A673 (cell line): ENCODE measurements at regions not wholly inside any gene's neighbourhood (a gene's known extent, or its start where the extent isn't known, plus 50 kb on each side); places are given as distances from the start of the nearest gene placed in this dataset.

Source experiments
- BruUV-seq: library from RNA; stranded (reverse); fragments of 400-500 nt; replicated peaks from 2 replicates; lab custom pipeline; 2021; lab: Mats Ljungman, UMichigan
- CTCF ChIA-PET: fragments of 300-600 bp; sonication (Branson Sonifier 250); formaldehyde crosslinking; loops from one replicate; lab custom pipeline; 2022; ENCODE audit warnings: antibody characterized with exemption; lab: Charles Lee
- POLR2A ChIA-PET: fragments of 300-600 bp; sonication (Branson Sonifier 250); formaldehyde crosslinking; loops from one replicate; lab custom pipeline; 2022; ENCODE audit warnings: antibody characterized with exemption; ENCODE audit not compliant: low non-redundant PET; lab: Charles Lee
- DNase-seq: peaks from one replicate; pipeline ENCODE4 v3.0.0-alpha.2; 2015; ENCODE audit warnings: low spot score
- H3K27ac ChIP-seq: fragments of 200-600 bp; sonication (generic); 2 replicates; pipeline ENCODE4 v1.5.1; 2016; ENCODE audit warnings: mixed run types, low read depth, mild to moderate bottlenecking, mixed read lengths, antibody characterized with exemption, low read length; ENCODE audit not compliant: poor library complexity, severe bottlenecking
- H3K27me3 ChIP-seq: fragments of 200-600 bp; sonication (generic); replicated peaks from 2 replicates; pipeline ENCODE4 v1.6.1; 2017; ENCODE audit warnings: mixed run types, low read depth, mild to moderate bottlenecking, mixed read lengths, antibody characterized with exemption, low read length; ENCODE audit not compliant: insufficient read depth, poor library complexity
- H3K36me3 ChIP-seq: fragments of 200-600 bp; sonication (generic); 2 replicates; pipeline ENCODE4 v1.6.1; 2016; ENCODE audit warnings: mixed run types, mild to moderate bottlenecking, mixed read lengths, antibody characterized with exemption, low read length; ENCODE audit not compliant: insufficient read depth, poor library complexity, severe bottlenecking
- H3K4me1 ChIP-seq: fragments of 200-600 bp; sonication (generic); 2 replicates; pipeline ENCODE4 v1.6.1; 2017; ENCODE audit warnings: mixed run types, mild to moderate bottlenecking, mixed read lengths, antibody characterized with exemption, low read length; ENCODE audit not compliant: insufficient read depth, poor library complexity, severe bottlenecking
- H3K4me3 ChIP-seq: fragments of 200-600 bp; sonication (generic); 2 replicates; pipeline ENCODE4 v1.5.1; 2016; ENCODE audit warnings: low read depth, mixed run types, mild to moderate bottlenecking, mixed read lengths, low read length; ENCODE audit not compliant: poor library complexity, severe bottlenecking
- H3K9me3 ChIP-seq: fragments of 200-600 bp; sonication (generic); 2 replicates; pipeline ENCODE4 v1.6.1; 2016; ENCODE audit warnings: mixed run types, low read depth, mild to moderate bottlenecking, mixed read lengths, antibody characterized with exemption, low read length; ENCODE audit not compliant: poor library complexity, severe bottlenecking
- EZH2 ChIP-seq: fragments of 200-600 bp; sonication (generic); IDR thresholded peaks from 2 replicates; pipeline ENCODE4 v1.6.1; 2017; ENCODE audit warnings: borderline replicate concordance, low read depth, mild to moderate bottlenecking, mixed read lengths, antibody characterized with exemption, low read length; ENCODE audit not compliant: poor library complexity, severe bottlenecking
- intact Hi-C: fragments of 100-400 bp; cut with micrococcal nuclease; formaldehyde crosslinking; loops from one replicate; pipeline ENCODE4 v1.10.0; 2022; ENCODE audit not compliant: unreplicated experiment
- TF ChIP-seq, protein P1 (sequence below): fragments of 300-800, 200-600 bp; sonication (generic); conservative IDR thresholded peaks from 2 replicates; pipeline ENCODE4 v1.5.1; 2017; ENCODE audit warnings: low read depth, mild to moderate bottlenecking, antibody characterized with exemption, low read length, moderate library complexity, mixed read lengths

GRCh38 chr11:130547761-130548490 lies 99.5 kb downstream of the ADAMTS15 start:
- intact Hi-C loops = no loop called here
- Histone ChIP-seq H3K4me1 (peaks cover 4% of the 10 kb centered on the region), H3K36me3 (no peaks in the 10 kb centered on the region), H3K9me3 (no peaks in the 10 kb centered on the region), H3K27me3 (no peaks in the 10 kb centered on the region), H3K4me3 (no peak overlapping the region), H3K27ac (no peak overlapping the region)
- POLR2A ChIA-PET = no interaction called here
- TF ChIP-seq, protein P1, sequence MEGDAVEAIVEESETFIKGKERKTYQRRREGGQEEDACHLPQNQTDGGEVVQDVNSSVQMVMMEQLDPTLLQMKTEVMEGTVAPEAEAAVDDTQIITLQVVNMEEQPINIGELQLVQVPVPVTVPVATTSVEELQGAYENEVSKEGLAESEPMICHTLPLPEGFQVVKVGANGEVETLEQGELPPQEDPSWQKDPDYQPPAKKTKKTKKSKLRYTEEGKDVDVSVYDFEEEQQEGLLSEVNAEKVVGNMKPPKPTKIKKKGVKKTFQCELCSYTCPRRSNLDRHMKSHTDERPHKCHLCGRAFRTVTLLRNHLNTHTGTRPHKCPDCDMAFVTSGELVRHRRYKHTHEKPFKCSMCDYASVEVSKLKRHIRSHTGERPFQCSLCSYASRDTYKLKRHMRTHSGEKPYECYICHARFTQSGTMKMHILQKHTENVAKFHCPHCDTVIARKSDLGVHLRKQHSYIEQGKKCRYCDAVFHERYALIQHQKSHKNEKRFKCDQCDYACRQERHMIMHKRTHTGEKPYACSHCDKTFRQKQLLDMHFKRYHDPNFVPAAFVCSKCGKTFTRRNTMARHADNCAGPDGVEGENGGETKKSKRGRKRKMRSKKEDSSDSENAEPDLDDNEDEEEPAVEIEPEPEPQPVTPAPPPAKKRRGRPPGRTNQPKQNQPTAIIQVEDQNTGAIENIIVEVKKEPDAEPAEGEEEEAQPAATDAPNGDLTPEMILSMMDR = no peak
- TF ChIP-seq EZH2 = no peak
- no TSS peak for BruUV-seq
- CTCF ChIA-PET = no interaction called here
- no peak for DNase-seq

DNA sequence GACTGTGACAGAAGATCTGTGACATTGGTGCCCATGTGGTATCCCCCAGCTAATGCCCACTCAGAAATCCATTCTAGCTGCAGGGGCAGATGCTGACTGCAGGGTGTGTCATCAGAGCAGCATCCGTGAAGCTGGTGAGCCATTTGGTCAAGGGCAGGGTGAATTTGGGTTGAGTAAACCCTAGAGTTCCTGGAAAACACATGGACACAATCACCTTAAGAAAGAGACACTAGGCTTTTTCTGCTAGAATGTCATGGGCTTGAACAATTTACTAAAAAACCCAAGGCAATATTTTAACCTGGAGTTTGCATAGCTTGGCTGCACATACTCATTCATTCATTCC lies 100.0 kb downstream of the ADAMTS15 start:
- ChIA-PET POLR2A (no interaction called here), CTCF (no interaction called here)
- no peak overlapping the region for H3K27ac ChIP-seq
- no TSS peak for BruUV-seq
- no peak overlapping the region for H3K4me3 ChIP-seq
- DNase-seq = no peak
- H3K4me1 ChIP-seq = peaks cover 4% of the 10 kb centered on the region
- no peaks in the 10 kb centered on the region for H3K9me3 ChIP-seq
- TF ChIP-seq, protein P1 = no peak
- TF ChIP-seq EZH2 = no peak
- no peaks in the 10 kb centered on the region for H3K36me3 ChIP-seq
- no peaks in the 10 kb centered on the region for H3K27me3 ChIP-seq
- intact Hi-C loops = no loop called here

DNA sequence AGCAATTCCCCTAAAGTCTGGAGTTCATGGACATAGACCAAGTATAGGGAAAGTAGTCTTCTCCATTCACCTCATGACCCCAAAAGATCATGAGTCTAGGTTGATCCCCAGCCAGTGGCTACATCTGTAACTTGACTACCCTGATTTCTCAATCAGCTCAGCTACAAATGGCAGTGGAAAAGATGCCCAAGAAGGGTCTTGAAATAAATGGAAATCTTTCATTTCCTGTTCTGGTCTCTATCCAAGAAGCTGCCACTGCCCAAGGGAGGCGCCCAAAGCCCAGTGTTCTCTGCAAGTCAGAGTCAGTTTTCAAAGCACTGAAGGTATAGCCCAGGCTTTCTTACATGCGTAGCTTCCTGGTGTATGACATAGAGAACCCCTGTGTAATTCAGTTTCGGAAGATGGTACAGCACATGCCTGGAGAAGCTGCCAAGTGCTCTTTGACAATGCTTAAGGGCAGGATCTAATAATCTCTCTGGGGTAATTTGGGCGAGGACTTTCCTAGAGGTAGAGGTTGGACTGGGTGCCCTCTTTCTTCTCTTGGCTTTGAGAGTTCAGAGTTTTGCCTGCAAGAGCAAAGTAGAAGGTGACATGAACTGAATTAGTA lies 101.1 kb downstream of the ADAMTS15 start:
- no peak overlapping the region for H3K4me3 ChIP-seq
- no peak overlapping the region for H3K27ac ChIP-seq
- BruUV-seq = no TSS peak
- POLR2A ChIA-PET = interaction anchor here (0.7 kb wide), 1 partner anchor 73 kb away, joined by 3 read pairs; no protein-coding TSS in a partner anchor
- H3K27me3 ChIP-seq = no peaks in the 10 kb centered on the region
- no peaks in the 10 kb centered on the region for H3K36me3 ChIP-seq
- no peaks in the 10 kb centered on the region for H3K9me3 ChIP-seq
- TF ChIP-seq EZH2 = no peak
- TF ChIP-seq, protein P1 = peak; percentile 53
- CTCF ChIA-PET = no interaction called here
- peak; percentile 71 for DNase-seq
- intact Hi-C loops = no loop called here
- peaks cover 4% of the 10 kb centered on the region for H3K4me1 ChIP-seq
